ENCODE measurements at regions not wholly inside any gene's neighbourhood (a gene's known extent, or its start where the extent isn't known, plus 50 kb on each side); places are given as distances from the start of the nearest gene placed in this dataset.

DNA sequence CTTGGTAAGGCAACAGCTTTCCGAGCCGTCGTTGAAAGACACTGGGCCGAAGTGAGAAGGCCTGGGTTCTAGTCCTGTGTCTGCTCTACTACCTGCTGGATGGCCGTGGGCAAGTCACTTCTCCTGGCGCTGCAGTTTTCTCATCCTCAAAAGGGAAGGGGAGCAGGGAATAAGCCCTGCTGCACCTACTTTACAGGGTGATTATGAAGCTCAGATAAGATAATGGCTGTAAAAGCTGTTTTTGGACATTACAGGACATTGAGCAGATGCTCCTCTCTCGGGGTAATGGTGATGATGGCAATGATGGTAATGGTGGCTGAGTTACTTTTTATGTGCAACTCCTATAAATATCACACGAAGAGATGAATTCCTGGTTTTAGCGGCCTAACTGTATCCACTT, 152.6 kb downstream of the FAM43A start:
- no peak for DNase-seq

DNA sequence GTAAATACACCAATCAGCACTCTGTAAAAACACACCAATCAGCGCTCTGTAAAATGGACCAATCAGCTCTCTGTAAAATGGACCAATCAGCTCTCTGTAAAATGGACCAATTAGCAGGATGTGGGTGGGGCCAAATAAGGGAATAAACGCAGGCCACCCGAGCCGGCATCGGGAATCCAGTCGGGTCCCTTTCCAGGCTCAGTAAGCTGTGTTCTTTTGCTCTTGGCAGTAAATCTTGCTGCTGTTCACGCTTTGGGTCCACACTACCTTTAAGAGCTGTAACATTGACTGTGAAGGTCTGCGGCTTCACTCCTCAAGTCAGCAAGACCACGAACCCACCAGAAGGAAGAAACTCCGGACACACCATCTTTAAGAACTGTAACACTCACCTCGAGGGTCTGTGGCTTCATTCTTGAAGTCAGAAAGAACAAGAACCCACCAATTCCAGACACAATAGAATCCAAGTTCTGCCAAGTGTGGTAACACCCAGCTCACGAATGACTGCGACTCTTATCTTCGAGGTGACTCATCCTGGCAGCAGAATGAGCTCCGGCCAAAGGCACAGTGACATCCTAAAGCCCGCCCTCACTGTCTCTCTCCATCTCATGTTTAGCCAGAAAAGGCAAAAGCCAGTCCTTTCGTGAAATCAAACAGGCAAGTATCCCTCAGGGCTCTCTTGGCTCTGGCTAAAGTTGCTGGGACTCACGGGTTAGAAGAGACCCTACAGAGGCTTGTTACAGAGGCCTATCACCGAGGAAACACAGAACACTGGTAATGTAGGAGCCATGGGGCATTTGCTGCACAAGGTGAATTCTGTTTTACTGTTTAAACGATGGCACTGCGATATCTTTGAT, 155.2 kb downstream of the FAM43A start:
- DNase-seq, result no peak

DNA sequence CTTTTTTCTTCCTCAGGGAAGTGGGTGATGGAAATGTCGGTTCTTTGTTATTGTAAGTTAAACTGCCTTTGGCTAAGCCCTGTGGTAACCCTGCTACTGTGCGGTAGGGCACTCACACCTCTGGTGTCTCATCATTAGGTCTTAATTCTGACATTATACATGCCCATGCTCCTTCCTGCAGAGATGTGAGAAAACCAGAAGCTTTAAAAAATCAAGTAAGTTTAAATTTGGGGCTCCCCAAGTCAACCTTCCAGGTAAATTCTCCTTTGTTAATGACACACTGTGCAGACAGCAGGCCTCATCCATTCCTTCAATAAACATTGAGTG, 155.8 kb downstream of the FAM43A start:
- no peak for DNase-seq

DNA sequence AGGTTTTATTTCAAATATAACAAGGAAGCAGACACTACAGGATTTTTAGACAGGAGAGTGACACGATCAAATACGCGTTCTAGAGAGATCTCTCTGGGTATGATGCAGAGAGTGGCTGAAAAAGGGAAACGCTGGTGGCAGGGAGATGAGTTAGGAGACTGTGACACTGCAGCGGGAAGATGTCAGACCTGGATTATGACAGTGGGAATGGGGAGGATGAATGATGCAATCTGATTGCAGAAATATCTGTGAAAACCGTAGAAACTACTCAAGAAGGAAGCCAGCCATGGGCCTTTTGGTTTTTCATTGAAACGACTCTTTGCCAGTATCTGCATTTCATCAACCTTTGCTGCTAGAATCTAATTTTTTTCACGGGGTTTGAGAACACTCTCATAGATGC, 157.9 kb downstream of the FAM43A start:
- DNase-seq, result no peak

DNA sequence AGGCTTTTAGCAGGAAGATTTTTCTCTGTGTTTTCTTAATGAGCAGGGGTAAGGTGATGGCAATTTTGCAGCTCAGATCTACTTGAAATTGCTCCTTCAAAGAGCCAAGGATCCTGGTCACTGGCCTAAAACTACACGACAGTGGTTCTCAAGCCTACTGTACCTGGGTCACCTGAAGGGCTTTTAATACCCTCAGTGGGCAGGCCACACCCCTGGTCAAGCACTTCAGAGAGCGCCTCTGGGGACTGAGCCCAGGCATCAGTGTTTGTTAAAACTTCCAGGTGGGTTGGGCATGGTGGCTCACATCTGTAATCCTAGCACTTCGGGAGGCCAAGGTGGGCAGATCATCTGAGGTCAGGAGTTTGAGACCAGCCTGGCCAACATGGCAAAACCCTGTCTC, 158.4 kb downstream of the FAM43A start:
- no peak for DNase-seq

DNA sequence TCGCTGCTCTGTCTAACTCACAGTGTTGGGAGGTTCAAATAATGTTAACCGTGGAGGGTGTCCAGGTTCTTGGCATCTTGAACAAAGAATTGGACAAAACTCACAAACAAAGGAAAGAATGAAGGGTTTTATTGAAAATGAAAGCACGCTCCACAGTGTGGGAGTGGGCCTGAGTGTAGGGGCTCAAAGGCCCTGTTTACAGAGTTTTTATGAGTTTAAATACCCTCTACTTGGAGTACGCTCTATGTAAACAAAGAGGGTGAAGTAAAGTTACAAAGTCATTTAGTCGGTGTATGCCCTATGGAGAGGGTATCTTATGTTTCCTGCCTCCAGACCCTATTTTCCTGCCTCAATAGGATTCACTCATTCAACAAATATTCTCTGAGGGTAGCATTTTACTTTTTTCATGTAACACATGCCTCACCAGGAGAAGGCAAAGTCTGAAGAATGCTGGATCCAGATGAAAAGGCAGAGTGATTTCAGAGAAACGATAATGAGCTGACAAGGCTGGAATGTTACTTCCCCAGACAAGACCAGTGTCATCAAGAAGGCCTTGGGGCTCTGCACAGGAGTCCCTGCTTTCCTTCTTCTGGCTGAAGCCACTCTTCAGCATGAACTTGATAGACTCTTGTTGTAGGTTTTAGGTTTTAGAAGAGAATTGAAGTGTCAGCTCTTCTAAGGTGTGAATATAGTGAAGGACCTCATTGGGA, 163.6 kb downstream of the FAM43A start:
- DNase-seq, result no peak

DNA sequence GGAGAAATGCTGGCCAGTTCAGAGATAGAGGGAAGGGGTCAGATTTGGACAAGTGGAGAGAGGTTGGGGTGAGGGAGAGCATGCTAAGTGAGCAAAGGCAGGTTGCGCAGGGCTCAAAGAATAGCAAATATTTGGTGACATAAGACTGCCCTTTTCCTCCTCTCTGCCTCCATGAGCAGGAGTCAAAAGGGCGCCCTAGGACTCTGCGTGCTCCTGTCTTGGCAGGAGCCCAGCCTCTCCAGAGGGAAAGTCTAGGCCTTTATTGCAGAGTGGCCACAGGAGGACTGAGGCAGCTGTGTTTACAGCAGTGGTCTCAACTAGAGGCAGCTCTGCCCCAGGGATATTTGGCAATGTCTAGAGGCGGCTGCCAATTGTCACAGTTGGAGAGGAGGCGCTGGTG, 165.6 kb downstream of the FAM43A start:
- DNase-seq, result peak; percentile 67

DNA sequence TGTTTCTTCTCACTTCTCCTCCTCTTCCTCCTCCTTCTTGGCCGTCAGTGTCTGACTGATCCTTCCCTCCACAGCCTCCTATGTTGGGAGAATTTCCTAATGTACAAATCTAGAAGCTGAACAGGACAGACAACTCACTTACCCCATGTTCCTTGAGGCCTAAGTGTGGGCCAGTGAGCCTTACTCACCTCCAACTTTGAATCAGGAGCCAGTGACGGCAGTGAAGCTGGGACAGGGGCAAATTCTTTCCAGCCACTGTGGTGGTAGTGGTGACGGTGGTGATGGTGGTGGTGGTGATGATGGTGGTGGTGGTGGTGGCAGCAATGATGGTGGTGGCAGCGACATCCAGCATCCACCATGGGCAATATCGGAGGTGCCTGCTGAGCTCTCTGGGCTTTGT, 166.3 kb downstream of the FAM43A start:
- DNase-seq, result no peak

DNA sequence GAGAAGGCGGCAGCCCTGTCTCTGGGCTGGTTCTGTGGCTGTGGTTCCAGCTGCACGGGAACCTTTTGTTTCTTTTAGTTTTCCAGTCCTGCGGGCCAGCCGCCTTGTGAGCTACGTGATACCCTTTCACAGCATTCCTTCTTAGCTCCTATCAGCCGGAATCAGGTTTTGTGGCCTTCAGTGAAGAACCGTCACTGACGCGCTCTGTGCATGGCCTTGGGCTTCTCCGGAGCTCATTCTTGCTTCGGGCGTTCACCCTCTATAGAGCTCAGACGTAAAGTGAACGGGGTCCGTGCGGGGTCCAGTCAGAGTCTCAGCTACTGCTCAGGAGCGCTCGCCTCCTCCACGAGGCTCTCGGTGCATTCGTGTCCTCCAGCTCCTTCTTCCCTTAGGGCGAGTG, 166.7 kb downstream of the FAM43A start:
- DNase-seq, result no peak

DNA sequence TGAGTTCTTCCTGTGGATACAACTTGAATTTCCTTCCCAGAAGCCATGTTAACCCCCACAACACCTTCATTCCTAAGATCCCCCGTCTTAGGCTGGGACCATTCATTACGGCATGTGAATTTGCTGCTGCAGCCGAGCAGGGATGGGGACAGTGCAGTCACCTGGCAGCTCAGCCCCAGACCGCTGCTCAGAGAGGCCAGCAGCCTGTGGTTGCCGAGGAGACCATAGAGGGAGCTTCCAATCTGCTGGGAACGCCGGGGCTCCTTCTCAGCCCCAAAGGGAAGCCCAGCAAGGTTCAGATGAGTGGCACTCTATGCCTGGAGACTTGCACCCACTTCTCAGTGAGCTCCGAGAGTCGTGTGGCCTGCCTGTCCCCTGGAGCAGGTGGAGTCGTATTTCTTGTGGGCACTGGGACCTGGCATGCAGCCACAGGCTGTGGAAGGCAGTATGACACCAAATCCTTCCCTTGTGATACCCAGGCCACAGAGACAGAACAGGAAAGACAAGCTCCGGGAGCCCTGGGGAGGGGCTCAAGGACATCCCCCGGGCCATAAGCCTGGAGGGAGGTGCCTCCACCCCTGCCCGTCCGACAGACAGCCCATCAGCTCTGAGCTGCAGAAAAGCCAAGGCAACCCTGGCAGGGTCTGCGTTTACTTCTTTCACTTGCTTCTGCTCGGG, 167.3 kb downstream of the FAM43A start:
- DNase-seq, result peak; percentile 63

DNA sequence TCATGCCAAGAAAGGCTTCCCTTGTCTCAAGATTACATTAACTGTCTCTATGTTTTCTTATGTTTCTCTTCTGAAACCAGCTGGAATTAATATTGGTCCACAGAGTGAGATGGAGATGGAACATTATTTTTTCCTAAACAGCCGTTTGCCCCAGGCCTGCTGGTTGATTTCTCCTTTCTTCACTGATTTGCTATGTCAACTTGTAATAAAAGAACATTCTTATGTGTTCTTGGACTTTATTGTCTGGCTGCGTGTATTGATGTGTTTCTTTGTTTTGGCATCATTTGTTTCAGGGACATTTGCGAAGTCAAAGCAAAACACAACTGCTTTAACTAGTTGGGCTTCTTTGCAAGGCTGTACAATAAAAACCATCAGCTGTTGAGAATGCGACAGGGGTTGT, 168.5 kb downstream of the FAM43A start:
- DNase-seq, result no peak

DNA sequence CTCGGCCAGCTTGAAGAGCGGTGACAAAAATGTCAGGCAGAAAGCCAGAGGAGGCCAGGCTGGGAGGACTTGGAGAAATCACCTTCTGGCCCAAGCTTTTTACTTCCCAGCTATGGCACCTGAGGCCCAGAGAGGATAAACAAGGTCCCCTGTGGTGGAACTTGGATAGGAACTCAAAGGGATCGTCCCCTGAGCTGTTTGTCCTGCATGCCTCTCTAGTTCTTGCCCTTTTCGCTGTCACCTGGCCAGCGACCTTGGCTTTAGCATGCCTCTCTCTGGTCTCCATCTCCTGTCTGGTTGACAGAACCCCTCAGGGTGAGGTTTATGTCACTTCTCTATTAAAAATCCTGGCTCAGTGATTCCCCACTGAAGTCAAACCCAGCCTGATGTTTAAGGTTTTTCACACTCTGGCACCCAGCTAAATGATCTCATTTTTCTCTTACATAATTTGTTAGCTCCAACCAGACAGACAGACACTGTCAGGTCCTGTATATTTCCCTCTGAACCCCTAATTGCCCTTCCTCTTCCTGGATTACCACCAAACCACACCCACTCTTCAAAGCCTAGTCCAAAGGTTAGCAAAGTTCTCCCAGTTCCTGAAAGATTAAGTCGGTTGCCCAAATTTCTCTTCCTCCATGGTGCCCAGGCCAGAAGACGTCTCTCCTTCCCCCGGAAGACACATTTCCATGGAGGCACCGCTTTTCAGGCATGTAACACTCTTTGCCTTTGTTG, 169.1 kb downstream of the FAM43A start:
- DNase-seq, result no peak

DNA sequence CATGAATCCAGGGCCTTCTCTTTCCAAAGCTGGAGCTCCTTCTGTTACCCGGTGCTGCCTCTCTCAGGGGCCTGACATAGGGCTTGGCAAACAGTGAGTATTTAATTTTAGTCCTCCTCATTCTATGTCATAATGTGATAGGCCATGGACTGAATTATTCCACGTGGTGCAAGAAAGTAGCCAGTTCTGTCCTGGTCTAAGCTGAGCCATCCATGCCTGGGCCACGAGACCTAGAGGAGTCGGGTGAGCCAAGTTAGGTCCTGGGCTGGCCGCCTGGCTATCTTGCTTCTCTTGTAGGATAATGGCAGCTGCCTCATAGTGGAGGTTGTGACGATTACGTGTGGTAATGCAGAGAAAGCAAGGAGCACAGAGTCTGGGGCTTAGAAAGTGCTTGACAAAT, 170.6 kb downstream of the FAM43A start:
- no peak for DNase-seq

DNA sequence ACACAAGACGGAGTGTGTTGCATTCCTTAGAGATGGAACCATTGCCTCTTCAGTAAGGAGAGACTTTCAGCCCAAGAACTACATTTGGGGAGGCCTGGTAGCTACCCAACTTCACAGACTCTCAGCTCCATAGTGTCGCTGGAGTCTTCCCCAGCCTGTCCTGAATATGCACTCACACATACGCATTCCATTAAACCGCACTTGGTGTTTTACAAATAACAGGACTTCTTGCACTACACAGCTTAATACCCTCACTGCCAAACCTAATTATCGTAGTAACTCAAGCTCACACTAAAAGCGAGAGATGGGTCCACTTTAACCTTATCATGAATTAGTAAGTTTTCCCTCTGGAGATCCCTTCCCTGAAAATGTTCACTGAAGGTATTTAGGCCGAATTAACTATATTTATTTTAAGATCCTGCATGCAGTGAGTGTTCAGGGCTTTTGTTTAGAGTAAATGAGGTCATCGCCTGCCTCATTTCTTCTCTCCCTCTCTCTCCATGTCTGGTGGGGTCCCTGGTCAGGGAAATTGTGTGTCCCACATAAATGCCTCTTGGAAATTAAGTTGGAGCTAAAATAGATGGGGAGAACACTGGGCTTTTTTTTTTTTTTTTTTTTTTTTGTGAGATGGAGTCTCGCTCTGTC, 171.9 kb downstream of the FAM43A start:
- no peak for DNase-seq

DNA sequence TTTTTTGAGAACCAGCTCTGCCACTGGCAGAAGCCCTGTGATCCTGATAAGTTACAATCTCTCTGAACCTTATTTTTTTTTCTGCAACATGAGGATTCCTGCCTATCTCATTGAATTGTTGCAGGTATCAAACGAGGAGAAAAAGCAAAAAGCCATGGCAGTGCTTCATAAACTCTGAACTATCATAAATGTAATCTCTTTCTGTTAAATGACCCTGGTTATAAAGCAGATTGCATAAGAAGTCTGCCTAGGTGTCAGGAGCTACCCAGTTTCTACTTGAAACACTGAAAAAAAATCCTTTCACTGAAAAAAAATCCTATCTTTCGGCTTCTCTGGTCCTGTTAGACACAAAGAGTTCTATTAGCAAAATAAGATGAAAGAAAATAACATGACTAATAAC, 172.7 kb downstream of the FAM43A start:
- DNase-seq, result no peak

DNA sequence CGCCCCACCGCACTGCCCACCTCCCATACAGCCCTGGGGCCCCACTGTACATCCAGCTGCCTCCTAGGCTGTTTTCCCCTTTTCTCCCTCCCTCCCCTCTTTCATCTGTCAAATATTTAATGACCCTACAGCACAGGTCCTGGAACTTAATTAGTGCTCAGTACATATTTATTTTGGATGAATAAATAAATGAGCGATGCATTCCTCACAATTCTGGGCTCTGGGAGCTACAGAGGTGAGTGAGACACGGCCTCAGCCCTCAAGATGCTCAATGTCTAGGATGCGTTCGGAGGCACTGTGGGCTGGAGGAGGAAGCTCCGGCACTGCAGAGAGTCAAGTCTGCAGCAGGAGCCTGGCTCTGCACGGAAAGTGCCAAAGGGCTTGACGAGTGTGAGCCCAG, 175.0 kb downstream of the FAM43A start:
- no peak for DNase-seq

DNA sequence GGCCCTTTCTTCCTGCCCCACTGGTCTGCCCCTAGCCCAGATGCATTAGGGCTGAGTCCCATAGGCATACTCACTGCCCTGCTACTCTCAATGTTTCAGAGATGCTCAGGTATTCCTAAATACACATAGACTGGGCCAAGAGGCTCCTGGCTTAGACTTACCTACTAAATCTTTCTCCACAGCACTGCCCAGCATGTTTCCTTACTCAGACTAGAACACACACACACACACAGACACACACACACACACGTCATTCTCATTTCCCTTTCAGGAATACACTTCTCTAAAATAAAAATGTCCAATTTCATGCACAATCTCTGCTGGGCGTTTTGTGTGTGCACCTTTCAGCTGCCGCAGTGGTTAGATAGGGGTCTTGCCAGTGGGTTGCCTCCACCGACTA, 175.7 kb downstream of the FAM43A start:
- DNase-seq, result no peak

DNA sequence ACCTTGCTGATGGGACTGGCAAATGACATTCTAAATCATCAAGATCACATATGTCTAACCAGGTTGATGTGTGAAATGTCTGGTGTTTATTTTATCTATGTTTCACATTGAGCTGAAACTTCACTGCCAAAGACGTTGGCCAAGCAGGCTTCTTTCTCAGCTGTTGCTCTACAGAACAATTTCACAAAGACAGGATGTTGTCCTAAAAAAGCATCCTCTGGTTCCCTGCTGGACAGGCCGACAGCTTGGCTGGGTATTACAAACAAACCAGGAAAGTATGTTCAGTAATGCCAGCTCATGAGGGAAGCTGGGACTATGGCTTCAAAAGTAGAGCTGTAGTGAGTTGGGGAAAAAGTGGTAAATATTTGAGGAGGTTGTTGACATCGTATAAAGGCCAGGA, 179.4 kb downstream of the FAM43A start:
- no peak for DNase-seq

DNA sequence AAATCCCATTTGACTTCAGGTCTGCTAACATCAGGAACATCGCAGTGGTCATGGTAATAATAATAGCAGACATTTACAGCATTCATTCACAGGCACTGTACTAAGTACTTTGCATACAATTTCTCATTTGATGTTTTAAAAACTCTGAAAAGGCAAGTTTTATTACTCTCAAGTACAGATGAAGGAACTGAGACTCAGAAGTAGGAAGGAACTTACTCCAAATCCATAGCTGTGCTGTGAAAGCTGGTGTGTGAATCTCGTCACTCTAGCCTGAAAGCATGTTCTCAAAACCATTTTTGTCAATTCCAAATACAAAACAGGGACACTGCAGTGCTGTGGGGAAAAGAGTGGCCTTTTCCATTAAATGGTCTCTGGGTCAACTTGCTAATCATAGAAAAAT, 179.9 kb downstream of the FAM43A start:
- no peak for DNase-seq

DNA sequence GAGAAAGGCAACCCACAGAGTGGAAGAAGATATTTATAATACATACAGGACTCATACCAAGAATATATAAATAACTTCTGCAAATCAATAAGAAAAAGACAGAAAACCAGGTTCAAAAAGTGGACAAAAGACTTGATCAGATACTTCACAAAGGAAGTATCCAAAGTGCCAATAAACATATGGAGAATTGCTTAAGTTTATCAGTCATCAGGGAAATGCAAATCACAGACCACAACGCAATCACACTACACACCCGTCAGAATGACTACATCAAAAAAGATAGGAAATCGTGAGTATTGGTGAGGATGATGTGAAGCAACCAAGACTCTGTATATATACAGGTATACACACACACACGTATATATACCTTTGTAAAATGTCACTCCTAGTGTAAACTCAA, 180.6 kb downstream of the FAM43A start:
- no peak for DNase-seq

DNA sequence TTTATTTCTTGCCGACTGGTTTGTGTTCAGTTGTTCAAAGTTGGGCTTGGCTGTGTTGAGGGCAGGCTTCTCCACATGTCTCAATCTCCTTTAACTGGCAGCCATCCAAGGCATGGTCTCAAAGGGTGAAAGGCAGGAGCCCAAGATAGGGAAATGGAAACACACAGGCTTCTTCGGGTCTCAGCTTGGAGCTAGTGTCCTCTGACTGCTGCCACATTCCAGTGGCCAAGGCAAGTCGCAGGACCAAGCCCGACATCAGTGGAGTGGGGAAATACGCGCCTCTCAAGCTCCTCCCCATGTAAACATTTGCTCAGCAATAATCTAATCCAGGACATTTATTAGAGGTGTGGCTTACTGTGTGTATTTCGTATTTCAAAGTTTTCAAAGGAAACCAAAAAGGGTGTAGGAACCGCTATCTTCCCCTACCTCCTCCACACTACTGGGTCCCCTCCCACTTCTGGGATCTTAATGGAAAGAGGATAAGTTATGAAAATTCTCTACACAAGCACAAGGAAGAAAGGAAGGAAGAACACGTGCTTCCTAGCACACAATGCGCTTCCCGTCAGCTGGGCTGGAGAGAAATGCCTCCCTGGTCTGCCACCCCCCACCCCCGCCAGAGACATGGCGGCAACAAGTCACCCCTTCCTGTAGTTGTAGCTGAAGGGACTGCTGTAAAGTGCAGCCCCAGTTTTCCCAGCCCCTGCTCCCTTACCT, 181.7 kb downstream of the FAM43A start:
- DNase-seq, result peak; percentile 7

DNA sequence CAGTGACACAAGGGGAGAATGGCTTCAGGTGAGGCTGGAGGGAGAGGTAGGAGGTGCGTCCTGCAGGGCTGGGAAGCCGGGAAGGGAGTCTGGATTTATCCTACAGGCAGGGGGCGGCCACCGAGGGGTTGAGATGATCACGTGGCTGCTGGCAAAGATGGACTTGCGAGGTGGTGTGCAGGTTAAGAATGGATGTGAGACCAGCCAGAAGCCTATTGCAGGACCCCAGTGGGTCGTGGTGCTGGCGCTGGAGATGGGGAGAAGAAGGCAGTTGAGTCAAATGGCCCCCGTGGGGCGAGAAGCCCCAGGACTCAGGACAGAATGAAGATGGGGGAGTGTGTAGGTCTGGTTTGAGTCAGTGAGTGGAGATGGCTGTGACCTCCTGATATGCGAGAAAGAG, 183.1 kb downstream of the FAM43A start:
- DNase-seq, result no peak

Data from NCI-H345 (cell line).